ENCODE measurements at regions not wholly inside any gene's neighbourhood (a gene's known extent, or its start where the extent isn't known, plus 50 kb on each side); places are given as distances from the start of the nearest gene placed in this dataset.

DNA sequence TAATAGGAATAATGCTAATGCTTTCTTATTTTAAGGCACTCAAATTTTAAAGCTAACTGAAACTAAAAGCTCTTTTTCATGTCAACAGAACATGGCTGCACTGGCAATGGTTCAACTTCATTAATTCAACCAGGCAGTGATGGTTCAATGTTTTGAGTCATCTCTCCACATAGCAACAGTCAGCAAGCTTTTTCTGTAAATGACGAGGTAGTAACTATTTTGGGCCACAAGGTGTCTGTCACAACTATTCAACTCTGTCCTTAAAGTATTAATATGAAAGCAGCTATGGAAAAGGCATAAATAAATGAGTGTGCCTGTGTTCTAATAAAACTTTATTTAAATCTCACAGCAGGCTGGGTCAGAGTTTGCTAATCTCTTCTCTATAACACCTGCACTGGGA lies 1425.6 kb upstream of the PIK3C3 start:
- no peaks in the 10 kb centered on the region for H3K9me3 ChIP-seq
- intact Hi-C loops (cut with DNase I; ENCODE audit: low total_unique reads): no loop called here
- no peak for DNase-seq (ENCODE audit: low spot score in 2 of 2)
- H3K27ac ChIP-seq: no peak overlapping the region
- no peaks in the 10 kb centered on the region for H3K4me1 ChIP-seq
- H3K4me3 ChIP-seq: no peak overlapping the region
- TF ChIP-seq, protein P1, sequence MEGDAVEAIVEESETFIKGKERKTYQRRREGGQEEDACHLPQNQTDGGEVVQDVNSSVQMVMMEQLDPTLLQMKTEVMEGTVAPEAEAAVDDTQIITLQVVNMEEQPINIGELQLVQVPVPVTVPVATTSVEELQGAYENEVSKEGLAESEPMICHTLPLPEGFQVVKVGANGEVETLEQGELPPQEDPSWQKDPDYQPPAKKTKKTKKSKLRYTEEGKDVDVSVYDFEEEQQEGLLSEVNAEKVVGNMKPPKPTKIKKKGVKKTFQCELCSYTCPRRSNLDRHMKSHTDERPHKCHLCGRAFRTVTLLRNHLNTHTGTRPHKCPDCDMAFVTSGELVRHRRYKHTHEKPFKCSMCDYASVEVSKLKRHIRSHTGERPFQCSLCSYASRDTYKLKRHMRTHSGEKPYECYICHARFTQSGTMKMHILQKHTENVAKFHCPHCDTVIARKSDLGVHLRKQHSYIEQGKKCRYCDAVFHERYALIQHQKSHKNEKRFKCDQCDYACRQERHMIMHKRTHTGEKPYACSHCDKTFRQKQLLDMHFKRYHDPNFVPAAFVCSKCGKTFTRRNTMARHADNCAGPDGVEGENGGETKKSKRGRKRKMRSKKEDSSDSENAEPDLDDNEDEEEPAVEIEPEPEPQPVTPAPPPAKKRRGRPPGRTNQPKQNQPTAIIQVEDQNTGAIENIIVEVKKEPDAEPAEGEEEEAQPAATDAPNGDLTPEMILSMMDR (IDR thresholded peaks at IDR 0.05): no peak
- no peak for TF ChIP-seq POLR2AphosphoS5 (IDR thresholded peaks at IDR 0.05)
- TF ChIP-seq POLR2A (IDR thresholded peaks at IDR 0.05): no peak
- no peaks in the 10 kb centered on the region for H3K36me3 ChIP-seq
- H3K27me3 ChIP-seq: no peaks in the 10 kb centered on the region

DNA sequence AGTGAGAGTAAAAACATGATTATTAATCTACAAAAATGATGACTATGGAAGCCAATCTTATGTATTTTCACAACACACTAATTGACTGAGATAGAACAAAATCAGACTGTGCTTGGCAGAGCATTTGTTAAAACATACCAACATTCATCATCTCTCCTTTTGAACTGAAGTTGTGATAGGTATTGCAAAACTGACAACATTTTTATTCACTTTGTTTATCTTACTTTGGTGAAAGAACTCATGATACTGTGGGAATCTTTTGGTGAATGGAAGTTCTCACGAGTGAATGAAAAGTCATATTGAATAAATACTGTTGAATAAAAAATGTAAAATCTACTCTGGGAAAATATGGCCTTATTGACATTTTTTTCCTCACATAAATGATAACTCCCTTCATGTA lies 1430.2 kb upstream of the PIK3C3 start:
- no peaks in the 10 kb centered on the region for H3K36me3 ChIP-seq
- TF ChIP-seq, protein P1 (IDR thresholded peaks at IDR 0.05): no peak
- no peak for TF ChIP-seq POLR2A (IDR thresholded peaks at IDR 0.05)
- no peak overlapping the region for H3K27ac ChIP-seq
- no peaks in the 10 kb centered on the region for H3K27me3 ChIP-seq
- DNase-seq (ENCODE audit: low spot score in 2 of 2): no peak
- intact Hi-C loops (cut with DNase I; ENCODE audit: low total_unique reads): no loop called here
- no peaks in the 10 kb centered on the region for H3K4me1 ChIP-seq
- H3K4me3 ChIP-seq: no peak overlapping the region
- no peaks in the 10 kb centered on the region for H3K9me3 ChIP-seq

DNA sequence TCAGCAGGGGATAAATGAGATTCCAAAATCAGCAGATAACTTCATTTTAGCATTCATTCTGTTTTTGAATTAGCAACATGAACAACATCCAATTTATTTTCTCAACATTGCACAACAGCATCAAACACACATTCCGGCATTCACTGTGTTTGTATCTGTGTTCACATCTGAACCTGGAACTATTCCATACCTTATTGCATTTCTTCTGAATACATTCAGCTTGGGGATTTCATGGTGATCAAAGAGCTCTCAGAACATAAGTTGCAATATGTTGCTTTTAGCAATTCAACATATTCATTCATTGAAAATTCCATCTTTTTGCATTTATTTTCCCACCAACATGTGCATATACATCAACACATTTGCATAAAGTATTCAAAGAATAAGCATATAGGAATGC lies 1431.7 kb upstream of the PIK3C3 start:
- Histone ChIP-seq H3K36me3 (no peaks in the 10 kb centered on the region), H3K27me3 (no peaks in the 10 kb centered on the region), H3K4me1 (no peaks in the 10 kb centered on the region), H3K27ac (no peak overlapping the region), H3K4me3 (no peak overlapping the region), H3K9me3 (no peaks in the 10 kb centered on the region)
- intact Hi-C loops (cut with DNase I; ENCODE audit: low total_unique reads): no loop called here
- no peak for TF ChIP-seq POLR2AphosphoS5 (IDR thresholded peaks at IDR 0.05)
- TF ChIP-seq, protein P1 (IDR thresholded peaks at IDR 0.05): no peak
- no peak for TF ChIP-seq POLR2A (IDR thresholded peaks at IDR 0.05)
- DNase-seq (ENCODE audit: low spot score in 2 of 2): no peak

DNA sequence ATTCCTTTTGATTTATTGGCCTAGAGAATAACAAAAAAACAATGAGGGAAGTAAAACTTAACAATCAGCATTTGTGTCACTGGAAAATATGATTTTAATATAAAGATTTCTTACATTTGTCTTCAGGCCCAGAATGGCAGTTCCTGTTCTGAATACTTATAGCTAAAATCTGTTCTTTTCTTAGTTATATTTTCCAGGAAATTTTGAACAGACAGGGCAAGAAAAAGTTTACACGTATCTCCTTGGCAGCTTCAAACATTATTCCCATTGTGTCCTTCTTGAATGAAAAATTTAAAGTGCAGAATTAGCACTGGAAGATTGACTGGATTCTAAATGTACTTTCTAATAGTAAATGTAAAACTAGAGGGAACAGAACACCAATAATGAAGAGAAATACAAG lies 1454.0 kb upstream of the PIK3C3 start:
- Histone ChIP-seq H3K27ac (no peak overlapping the region), H3K9me3 (no peaks in the 10 kb centered on the region), H3K27me3 (no peaks in the 10 kb centered on the region), H3K4me3 (no peak overlapping the region), H3K4me1 (no peaks in the 10 kb centered on the region), H3K36me3 (no peaks in the 10 kb centered on the region)
- no peak for DNase-seq (ENCODE audit: low spot score in 2 of 2)
- intact Hi-C loops (cut with DNase I; ENCODE audit: low total_unique reads): no loop called here
- TF ChIP-seq, protein P1 (IDR thresholded peaks at IDR 0.05): no peak
- TF ChIP-seq POLR2A (IDR thresholded peaks at IDR 0.05): no peak
- TF ChIP-seq POLR2AphosphoS5 (IDR thresholded peaks at IDR 0.05): no peak

DNA sequence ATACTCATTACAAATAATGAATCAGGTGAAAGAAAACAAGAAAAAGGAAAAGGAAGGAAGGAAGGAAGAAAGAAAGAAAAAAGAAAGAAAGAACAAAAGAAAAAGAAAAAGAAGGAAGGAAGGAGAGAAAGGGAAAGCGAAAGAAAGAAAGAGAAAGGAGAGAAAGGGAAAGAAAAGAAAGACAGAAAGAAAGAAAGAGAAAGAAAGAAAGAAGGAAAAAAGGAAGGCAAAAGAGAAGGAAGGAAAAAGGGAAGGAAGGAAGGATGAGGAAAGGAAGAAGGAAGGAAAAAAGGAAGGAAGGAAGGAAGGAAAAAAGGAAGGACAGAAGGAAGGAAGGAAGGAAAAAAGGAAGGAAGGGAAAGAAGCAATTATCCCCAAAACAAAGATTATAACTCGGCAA lies 1460.4 kb upstream of the PIK3C3 start:
- H3K9me3 ChIP-seq: no peaks in the 10 kb centered on the region
- intact Hi-C loops (cut with DNase I; ENCODE audit: low total_unique reads): no loop called here
- no peak for DNase-seq (ENCODE audit: low spot score in 2 of 2)
- no peak for TF ChIP-seq POLR2A (IDR thresholded peaks at IDR 0.05)
- TF ChIP-seq POLR2AphosphoS5 (IDR thresholded peaks at IDR 0.05): no peak
- TF ChIP-seq, protein P1 (IDR thresholded peaks at IDR 0.05): no peak
- H3K36me3 ChIP-seq: no peaks in the 10 kb centered on the region
- H3K27me3 ChIP-seq: no peaks in the 10 kb centered on the region
- no peak overlapping the region for H3K27ac ChIP-seq
- H3K4me1 ChIP-seq: no peaks in the 10 kb centered on the region
- H3K4me3 ChIP-seq: no peak overlapping the region
